ENCODE measurements at regions not wholly inside any gene's neighbourhood (a gene's known extent, or its start where the extent isn't known, plus 50 kb on each side); places are given as distances from the start of the nearest gene placed in this dataset.
"Not testable (repeated sequence)": the region's sequence is repeated elsewhere in the genome, so short reads cannot be mapped to it uniquely, and the experiment has no call there.

GRCh38 chr3:178967177-178967532 is 104.5 kb downstream of the ZMAT3 start:
- no peak for DNase-seq

- peak; percentile 21 for DNase-seq
Measured at GRCh38 chr3:178966299-178967176, 105.1 kb downstream of the ZMAT3 start.

DNA sequence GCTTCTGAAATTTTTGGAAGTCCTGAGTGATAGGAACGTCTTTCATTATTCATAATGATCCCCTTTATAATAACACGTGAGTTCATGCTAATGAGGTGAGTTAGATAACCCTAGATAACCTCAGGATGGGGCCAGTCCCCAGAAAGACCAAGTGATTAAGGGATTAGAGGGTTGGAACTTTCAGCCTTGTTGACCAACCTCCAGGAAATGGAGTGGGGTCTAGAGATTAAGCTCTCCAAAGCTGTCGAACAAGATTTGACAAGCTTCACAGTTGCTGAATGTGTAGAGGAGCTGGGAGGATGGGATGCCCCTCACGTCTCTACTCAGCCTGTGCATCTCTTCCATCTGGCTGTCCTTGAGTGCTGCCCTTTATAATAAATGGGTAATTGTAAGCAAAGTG is 107.1 kb downstream of the ZMAT3 start:
- DNase-seq = no peak

GRCh38 chr3:178960918-178961317 is 110.7 kb downstream of the ZMAT3 start:
- DNase-seq = no peak

DNA sequence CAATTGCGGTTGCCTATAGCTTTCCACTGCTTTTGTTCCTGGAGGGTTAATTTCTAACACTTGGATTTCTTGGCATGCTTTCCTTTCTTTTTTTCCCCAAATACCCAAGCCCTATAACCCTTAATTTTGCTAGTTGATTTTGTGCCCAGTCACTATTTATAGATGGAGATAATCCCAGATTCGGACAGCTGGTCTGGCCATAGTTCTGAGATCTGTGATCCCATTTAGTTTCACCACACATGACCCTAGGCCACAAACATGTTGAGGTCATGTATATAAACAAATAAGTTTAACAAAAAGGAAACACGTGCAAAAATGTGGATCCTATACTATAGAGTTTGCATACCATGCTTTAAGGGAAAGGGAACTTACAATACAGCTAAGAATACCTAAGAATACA is 111.4 kb downstream of the ZMAT3 start:
- no peak for DNase-seq

DNA sequence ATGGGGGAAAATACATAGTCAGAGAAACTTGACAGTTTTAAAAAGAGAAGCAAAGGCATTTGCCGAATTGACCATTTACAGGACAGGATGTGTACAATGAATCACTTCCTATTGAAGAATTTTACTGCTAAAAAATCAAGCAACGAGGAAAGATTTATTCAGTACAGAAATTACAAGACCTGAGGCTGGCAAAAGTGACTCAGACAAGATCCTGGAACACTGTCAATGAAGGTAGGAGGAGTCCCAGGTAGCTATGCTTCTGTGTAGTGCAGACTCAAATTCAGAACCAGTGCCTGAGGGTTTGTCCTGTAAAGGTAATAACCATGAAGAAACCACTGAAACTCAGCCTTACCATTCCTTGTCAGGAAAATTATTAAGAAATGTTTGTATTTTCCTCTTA is 120.9 kb downstream of the ZMAT3 start:
- DNase-seq = no peak

- no peak for DNase-seq
Measured at GRCh38 chr3:178949896-178950295, 121.7 kb downstream of the ZMAT3 start.

DNA sequence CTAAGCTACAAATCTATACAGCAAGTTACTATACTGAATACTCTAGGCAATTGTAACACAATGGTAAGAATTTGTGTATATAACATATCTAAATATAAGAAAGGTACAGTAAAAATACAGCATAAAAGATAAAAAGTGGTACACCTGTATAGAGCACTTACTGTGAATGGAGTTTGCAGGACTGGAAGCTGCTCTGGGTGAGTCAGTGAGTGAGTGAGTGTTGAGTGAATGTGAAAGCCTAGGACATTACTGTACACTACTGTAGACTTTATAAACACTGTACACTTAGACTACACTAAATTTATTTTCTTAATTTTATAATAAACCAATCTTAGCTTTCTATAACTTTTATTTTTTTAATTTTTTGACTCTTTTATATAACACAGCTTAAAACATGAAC is 123.1 kb downstream of the ZMAT3 start:
- no peak for DNase-seq

GRCh38 chr3:178947738-178948137 is 123.9 kb downstream of the ZMAT3 start:
- DNase-seq = no peak

GRCh38 chr3:178942261-178942660 is 129.3 kb downstream of the ZMAT3 start:
- DNase-seq = not testable (repeated sequence)

- no peak for DNase-seq
Measured at GRCh38 chr3:178930116-178930515, 141.5 kb downstream of the ZMAT3 start.

DNA sequence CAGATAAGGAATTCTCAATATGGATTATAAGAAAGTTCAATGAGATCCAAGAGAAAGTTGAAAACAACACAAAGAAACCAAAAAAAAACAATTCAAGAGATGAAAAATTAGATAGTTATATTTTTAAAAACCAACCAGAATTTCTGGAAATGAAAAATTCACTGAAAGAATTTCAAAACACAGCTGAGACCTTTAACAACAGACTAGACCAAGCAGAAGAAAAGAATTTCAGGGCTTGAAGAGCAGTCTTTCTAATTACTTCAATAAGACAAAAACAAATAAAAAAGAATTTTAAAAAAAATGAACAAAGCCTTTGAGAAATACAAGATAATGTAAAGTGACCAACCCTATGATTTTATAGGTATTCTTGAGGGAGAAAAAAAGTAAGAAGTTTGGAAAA is 155.4 kb downstream of the ZMAT3 start:
- DNase-seq = no peak

DNA sequence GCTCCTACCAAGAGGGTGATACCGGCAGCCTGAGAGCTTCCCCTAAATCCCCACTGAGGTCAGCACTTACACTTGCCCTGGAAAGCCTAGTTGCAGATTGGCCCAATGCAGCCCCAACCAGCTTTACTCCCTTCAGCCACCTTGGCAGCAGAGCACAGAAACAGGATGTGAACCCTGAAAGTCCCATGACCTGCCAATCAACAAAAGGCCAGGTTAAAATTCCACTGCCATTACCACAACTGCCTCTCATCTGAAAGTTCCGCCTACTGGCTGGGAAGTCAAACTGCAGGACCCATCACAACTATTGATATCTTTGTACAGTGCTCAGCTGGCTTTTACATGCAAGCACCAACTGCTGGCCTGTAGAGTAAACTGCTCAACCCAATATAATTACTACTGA is 156.2 kb downstream of the ZMAT3 start:
- no peak for DNase-seq

GRCh38 chr3:178907081-178907480 is 164.5 kb downstream of the ZMAT3 start:
- no peak for DNase-seq

DNA sequence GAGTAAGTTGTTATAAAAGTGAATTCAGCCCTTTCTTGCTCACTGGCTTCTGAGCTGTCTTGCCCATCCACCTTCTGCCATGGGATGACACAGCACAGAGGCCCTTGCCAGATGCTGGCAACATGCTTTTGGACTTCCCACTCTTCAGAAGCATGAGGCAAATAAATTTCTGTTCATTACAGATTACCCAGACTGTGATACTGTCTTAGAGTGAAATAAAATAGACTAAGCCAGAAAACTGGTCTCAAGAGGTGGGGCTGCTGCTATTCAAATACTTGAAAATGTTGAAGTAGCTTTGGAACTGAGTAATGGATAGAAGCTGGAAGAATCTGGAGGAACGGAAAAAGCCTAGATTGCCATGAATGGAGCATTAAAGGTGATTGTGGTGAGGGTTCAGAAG is 170.4 kb downstream of the ZMAT3 start:
- DNase-seq = no peak

GRCh38 chr3:178900029-178900646 is 171.5 kb downstream of the ZMAT3 start:
- no peak for DNase-seq

- DNase-seq = no peak
Measured at GRCh38 chr3:178895178-178895789, 176.3 kb downstream of the ZMAT3 start.

Measured in MV-4-11 (cell line).